AG09309 (cell line): ENCODE measurements at regions not wholly inside any gene's neighbourhood (a gene's known extent, or its start where the extent isn't known, plus 50 kb on each side); places are given as distances from the start of the nearest gene placed in this dataset.
A peak's percentile ranks its signal among the peaks of the same experiment; 100 is the strongest.

Experiments used
- DNase-seq: peaks from one replicate; pipeline ENCODE4 v3.0.0-alpha.2; 2010; ENCODE audit warnings: low read depth
- H3K4me3 ChIP-seq: 2 replicates; pipeline ENCODE4 v1.5.1; 2011; ENCODE audit warnings: mild to moderate bottlenecking, low read depth, low read length, moderate library complexity; ENCODE audit not compliant: control insufficient read depth
- CTCF ChIP-seq: IDR thresholded peaks from 2 replicates; pipeline ENCODE4 v1.5.1; 2011; ENCODE audit warnings: mild to moderate bottlenecking, low read depth, low read length, inconsistent platforms; ENCODE audit not compliant: insufficient read depth, control insufficient read depth; ENCODE audit errors: missing control alignments

GRCh38 chr5:152523964-152524363 is 118.9 kb upstream of the NMUR2 start:
- H3K4me3 ChIP-seq = no peak overlapping the region
- no peak for TF ChIP-seq CTCF
- DNase-seq = no peak

- no peak overlapping the region for H3K4me3 ChIP-seq
- no peak for TF ChIP-seq CTCF
- DNase-seq = no peak
Measured at GRCh38 chr5:152527358-152528052, 122.4 kb upstream of the NMUR2 start.

GRCh38 chr5:152529440-152529839 is 124.4 kb upstream of the NMUR2 start:
- no peak overlapping the region for H3K4me3 ChIP-seq
- no peak for DNase-seq
- TF ChIP-seq CTCF = no peak

GRCh38 chr5:152532714-152533113 is 127.6 kb upstream of the NMUR2 start:
- DNase-seq = peak; percentile 23
- H3K4me3 ChIP-seq = no peak overlapping the region
- TF ChIP-seq CTCF = peak; percentile 35

GRCh38 chr5:152534641-152535040 is 129.6 kb upstream of the NMUR2 start:
- no peak for DNase-seq
- H3K4me3 ChIP-seq = no peak overlapping the region
- TF ChIP-seq CTCF = no peak

- no peak for TF ChIP-seq CTCF
- H3K4me3 ChIP-seq = no peak overlapping the region
- DNase-seq = no peak
Measured at GRCh38 chr5:152542741-152543140, 137.7 kb upstream of the NMUR2 start.
